Suprapubic skin (tissue), 4 donors: ENCODE measurements at regions not wholly inside any gene's neighbourhood (a gene's known extent, or its start where the extent isn't known, plus 50 kb on each side); places are given as distances from the start of the nearest gene placed in this dataset.

Experiments used
- EP300 ChIP-seq: sonication (generic); formaldehyde crosslinking; IDR thresholded peaks from one replicate; pipeline ENCODE4 v1.6.1; 2017; ENCODE audit warnings: antibody characterized with exemption
- POLR2A ChIP-seq, 2 donors: fragments of 450-650 bp; IDR thresholded peaks; one replicate each; pipeline ENCODE4 v1.6.1; 2017; ENCODE audit warnings: antibody characterized with exemption in 2 of 2, mild to moderate bottlenecking in 2 of 2, moderate library complexity in 2 of 2
- POLR2AphosphoS5 ChIP-seq, 3 donors: sonication (generic); formaldehyde crosslinking; IDR thresholded peaks; one replicate each; pipeline ENCODE4 v1.6.1; 2017; ENCODE audit warnings: antibody characterized with exemption in 3 of 3
- TF ChIP-seq, protein P1 (sequence below), 2 donors: fragments of 200-600 bp in 1 of 2; fragments of 450-650 bp in 1 of 2; sonication (generic) in 1 of 2; IDR thresholded peaks; one replicate each; pipeline ENCODE4 v1.5.1; 2016 to 2019; ENCODE audit warnings: antibody characterized with exemption in 2 of 2, mild to moderate bottlenecking in 1 of 2, moderate library complexity in 1 of 2

DNA sequence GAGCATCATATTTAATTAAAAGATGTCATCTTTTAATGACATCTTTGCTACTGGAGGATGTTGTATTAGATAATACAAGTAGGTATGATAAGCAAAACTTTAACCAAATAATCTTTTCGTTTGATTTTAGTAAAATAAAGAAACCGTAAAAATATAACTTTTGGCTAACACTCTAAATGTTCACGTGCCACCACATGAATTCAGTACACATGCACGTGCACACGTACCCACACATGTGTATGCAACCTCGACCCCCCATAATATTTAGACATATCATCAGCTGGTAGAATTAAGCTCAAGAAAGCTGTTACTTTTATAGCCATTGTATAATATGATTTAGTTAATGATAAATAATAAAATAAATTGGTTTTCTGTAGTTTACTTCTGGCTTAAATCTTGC, 566.6 kb upstream of the FBXO33 start:
- TF ChIP-seq, protein P1, sequence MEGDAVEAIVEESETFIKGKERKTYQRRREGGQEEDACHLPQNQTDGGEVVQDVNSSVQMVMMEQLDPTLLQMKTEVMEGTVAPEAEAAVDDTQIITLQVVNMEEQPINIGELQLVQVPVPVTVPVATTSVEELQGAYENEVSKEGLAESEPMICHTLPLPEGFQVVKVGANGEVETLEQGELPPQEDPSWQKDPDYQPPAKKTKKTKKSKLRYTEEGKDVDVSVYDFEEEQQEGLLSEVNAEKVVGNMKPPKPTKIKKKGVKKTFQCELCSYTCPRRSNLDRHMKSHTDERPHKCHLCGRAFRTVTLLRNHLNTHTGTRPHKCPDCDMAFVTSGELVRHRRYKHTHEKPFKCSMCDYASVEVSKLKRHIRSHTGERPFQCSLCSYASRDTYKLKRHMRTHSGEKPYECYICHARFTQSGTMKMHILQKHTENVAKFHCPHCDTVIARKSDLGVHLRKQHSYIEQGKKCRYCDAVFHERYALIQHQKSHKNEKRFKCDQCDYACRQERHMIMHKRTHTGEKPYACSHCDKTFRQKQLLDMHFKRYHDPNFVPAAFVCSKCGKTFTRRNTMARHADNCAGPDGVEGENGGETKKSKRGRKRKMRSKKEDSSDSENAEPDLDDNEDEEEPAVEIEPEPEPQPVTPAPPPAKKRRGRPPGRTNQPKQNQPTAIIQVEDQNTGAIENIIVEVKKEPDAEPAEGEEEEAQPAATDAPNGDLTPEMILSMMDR (IDR thresholded peaks at IDR 0.05), result no peak
- TF ChIP-seq POLR2A (IDR thresholded peaks at IDR 0.05), result no peak
- TF ChIP-seq EP300, result no peak
- TF ChIP-seq POLR2AphosphoS5 (IDR thresholded peaks at IDR 0.05), result no peak
